Gastroesophageal sphincter (tissue), 4 donors: ENCODE measurements at regions not wholly inside any gene's neighbourhood (a gene's known extent, or its start where the extent isn't known, plus 50 kb on each side); places are given as distances from the start of the nearest gene placed in this dataset.

Experiments used
- ATAC-seq: fragments of 150-250 bp; one replicate; pipeline ENCODE4 v1.9.1; 2016; ENCODE audit warnings: mild to moderate bottlenecking, moderate library complexity
- H3K27ac ChIP-seq, 4 donors: fragments of 200-600 bp; sonication (generic) in 3 of 4; 1 replicate in 3 of 4; 2 replicates in 1 of 4; pipeline ENCODE4 v1.5.1; 2016 to 2019
- H3K27me3 ChIP-seq: fragments of 200-600 bp; sonication (generic); one replicate; pipeline ENCODE4 v1.5.1; 2019
- H3K36me3 ChIP-seq, 2 donors: fragments of 200-600 bp; sonication (generic); one replicate each; pipeline ENCODE4 v1.5.1; 2019; ENCODE audit warnings: control low read depth in 1 of 2
- H3K4me1 ChIP-seq, 3 donors: fragments of 200-600 bp; sonication (generic); 1 replicate in 2 of 3; 2 replicates in 1 of 3; pipeline ENCODE4 v1.5.1; 2016 to 2019; ENCODE audit warnings: control low read depth in 2 of 3
- H3K4me3 ChIP-seq, 2 donors: fragments of 200-600 bp; sonication (generic); one replicate each; pipeline ENCODE4 v1.5.1; 2019; ENCODE audit warnings: mild to moderate bottlenecking in 1 of 2, moderate library complexity in 1 of 2
- H3K9me3 ChIP-seq, 3 donors: fragments of 200-600 bp; sonication (generic); one replicate each; pipeline ENCODE4 v1.5.1; 2017 to 2019; ENCODE audit warnings: control low read depth in 2 of 3
- CTCF ChIP-seq, 4 experiments: fragments of 200-600 bp in 2 of 4; fragments of 450-650 bp in 2 of 4; sonication (generic) in 1 of 4; IDR thresholded peaks; one replicate each; pipeline ENCODE4 v1.5.1; 2017 to 2019; ENCODE audit warnings: antibody characterized with exemption in 4 of 4, mild to moderate bottlenecking in 2 of 4, moderate library complexity in 2 of 4
- EP300 ChIP-seq: sonication (generic); formaldehyde crosslinking; IDR thresholded peaks from one replicate; pipeline ENCODE4 v1.6.1; 2017; ENCODE audit warnings: antibody characterized with exemption, mild to moderate bottlenecking
- POLR2A ChIP-seq, 2 donors: fragments of 450-650 bp; IDR thresholded peaks; one replicate each; pipeline ENCODE4 v1.6.1; 2017; ENCODE audit warnings: antibody characterized with exemption in 2 of 2, mild to moderate bottlenecking in 2 of 2, moderate library complexity in 1 of 2
- POLR2AphosphoS5 ChIP-seq: sonication (generic); formaldehyde crosslinking; IDR thresholded peaks from one replicate; pipeline ENCODE4 v1.6.1; 2017; ENCODE audit warnings: antibody characterized with exemption
- WGBS, 2 donors: methylation state at CpG; one replicate each; pipeline ENCODE4 v1.1.5; 2018; ENCODE audit warnings: low coverage in 1 of 2; 5-methylcytosine and 5-hydroxymethylcytosine counted together

DNA sequence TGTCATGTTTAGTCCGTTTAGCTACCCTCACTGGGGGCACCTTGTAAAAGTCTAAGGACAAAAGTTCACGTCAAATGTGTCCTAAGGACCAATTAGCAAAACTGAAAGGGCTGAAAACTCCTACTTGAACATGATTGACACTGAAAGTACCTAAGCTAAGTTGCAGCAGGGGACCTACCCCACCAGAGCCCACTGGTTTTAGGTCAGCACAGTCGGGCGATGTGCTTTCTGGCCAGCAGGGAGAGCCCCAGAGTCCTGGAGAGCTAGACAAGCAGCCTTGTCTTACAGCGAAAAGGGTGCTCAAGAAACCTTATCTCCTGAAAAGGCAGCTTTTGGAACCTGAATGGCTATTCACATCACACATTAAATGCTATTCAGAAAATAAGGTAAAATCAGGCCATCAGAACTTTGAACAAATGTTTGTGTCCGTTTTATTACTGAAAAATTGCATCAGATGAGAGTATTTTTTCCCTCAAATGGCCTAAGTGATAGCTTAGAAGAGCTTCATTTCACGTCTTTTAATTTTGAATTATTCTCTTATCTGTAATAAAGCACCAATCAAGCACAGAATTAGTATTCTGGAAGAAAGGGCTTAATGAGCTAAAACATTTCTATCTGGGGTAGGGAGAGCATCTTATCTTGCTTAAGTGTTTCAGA, 52.2 kb upstream of the MKI67 start:
- Histone ChIP-seq H3K4me1 (no peaks in the 10 kb centered on the region), H3K36me3 (no peaks in the 10 kb centered on the region), H3K27ac (no peak overlapping the region), H3K27me3 (peaks cover 10% of the 10 kb centered on the region), H3K9me3 (peaks cover 0 to 35% (median 0%) of the 10 kb centered on the region in 3 donors), H3K4me3 (no peak overlapping the region)
- no peak for ATAC-seq
- TF ChIP-seq POLR2AphosphoS5 (no peak), EP300 (no peak)
- WGBS, 2 donors = 45 to 53% methylated on average over 4 of the region's 7 CpGs

DNA sequence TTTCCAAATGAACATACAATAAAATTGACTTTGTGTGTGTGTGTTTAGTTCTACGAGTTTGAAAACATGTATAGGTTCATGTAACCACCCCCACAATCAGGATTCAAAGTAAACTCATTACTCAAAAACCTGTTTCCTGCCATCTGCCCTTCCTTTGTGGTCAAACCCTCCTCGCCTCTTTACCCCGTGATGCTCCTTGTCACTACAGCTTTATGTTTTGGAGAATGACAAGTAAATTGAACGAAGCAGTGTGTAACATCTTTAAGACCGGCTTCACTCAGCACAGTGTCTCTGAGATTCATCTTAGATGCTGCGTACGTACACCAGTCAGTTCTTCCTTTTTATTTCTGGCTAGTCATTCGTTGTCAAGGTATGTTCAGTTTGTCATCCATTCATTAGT, 54.6 kb upstream of the MKI67 start:
- Histone ChIP-seq H3K27me3 (peaks cover 19% of the 10 kb centered on the region), H3K36me3 (no peaks in the 10 kb centered on the region), H3K4me3 (no peak overlapping the region), H3K27ac (no peak overlapping the region), H3K9me3 (peaks cover 0 to 14% (median 0%) of the 10 kb centered on the region in 3 donors), H3K4me1 (no peaks in the 10 kb centered on the region)
- no peak for ATAC-seq
- 30 to 61% methylated on average over 3 to 8 of the region's 8 CpGs for WGBS, 2 donors
- TF ChIP-seq CTCF (IDR thresholded peaks at IDR 0.05) (no peak), POLR2AphosphoS5 (no peak), POLR2A (IDR thresholded peaks at IDR 0.05) (no peak), EP300 (no peak)

GRCh38 chr10:128185627-128186026, 59.4 kb upstream of the MKI67 start:
- no peak for ATAC-seq
- no peaks in the 10 kb centered on the region for H3K4me1 ChIP-seq
- 36 to 63% methylated on average over 1 of the region's 1 CpG for WGBS, 2 donors
- H3K36me3 ChIP-seq = no peaks in the 10 kb centered on the region
- H3K4me3 ChIP-seq = no peak overlapping the region
- TF ChIP-seq CTCF (IDR thresholded peaks at IDR 0.05) (no peak), EP300 (no peak), POLR2A (IDR thresholded peaks at IDR 0.05) (no peak), POLR2AphosphoS5 (no peak)
- peaks cover 30% of the 10 kb centered on the region for H3K27me3 ChIP-seq
- H3K27ac ChIP-seq = no peak overlapping the region
- H3K9me3 ChIP-seq = peaks cover 0 to 14% (median 0%) of the 10 kb centered on the region in 3 donors

GRCh38 chr10:128186959-128187787, 61.0 kb upstream of the MKI67 start:
- Histone ChIP-seq H3K27ac (no peak overlapping the region), H3K4me1 (no peaks in the 10 kb centered on the region), H3K27me3 (peaks cover 34% of the 10 kb centered on the region), H3K4me3 (no peak overlapping the region), H3K9me3 (peaks cover 0 to 14% (median 0%) of the 10 kb centered on the region in 3 donors), H3K36me3 (no peaks in the 10 kb centered on the region)
- WGBS, 2 donors = 27% methylated on average over 10 to 14 of the region's 17 CpGs
- ATAC-seq = no peak
- TF ChIP-seq POLR2AphosphoS5 = no peak
- no peak for TF ChIP-seq CTCF (IDR thresholded peaks at IDR 0.05)
- TF ChIP-seq POLR2A (IDR thresholded peaks at IDR 0.05) = no peak

GRCh38 chr10:128187788-128188185, 61.6 kb upstream of the MKI67 start:
- no peak overlapping the region for H3K27ac ChIP-seq
- 17 to 18% methylated on average over 4 of the region's 4 CpGs for WGBS, 2 donors
- H3K36me3 ChIP-seq = no peaks in the 10 kb centered on the region
- no peak for ATAC-seq
- no peak overlapping the region for H3K4me3 ChIP-seq
- no peaks in the 10 kb centered on the region for H3K4me1 ChIP-seq
- H3K9me3 ChIP-seq = peaks cover 0 to 9% (median 0%) of the 10 kb centered on the region in 3 donors
- TF ChIP-seq CTCF (IDR thresholded peaks at IDR 0.05) (no peak), EP300 (no peak), POLR2A (IDR thresholded peaks at IDR 0.05) (no peak), POLR2AphosphoS5 (no peak)
- peaks cover 39% of the 10 kb centered on the region for H3K27me3 ChIP-seq
